ENCODE measurements at regions not wholly inside any gene's neighbourhood (a gene's known extent, or its start where the extent isn't known, plus 50 kb on each side); places are given as distances from the start of the nearest gene placed in this dataset.

- H3K36me3 ChIP-seq (replicated peaks in 1 of 2; ENCODE audit: control insufficient read depth in 1 of 2, insufficient read depth in 2 of 2, low read length in 1 of 2) = no peaks in the 10 kb centered on the region
- no peak overlapping the region for H3K9ac ChIP-seq
- H3K4me2 ChIP-seq = no peak overlapping the region
- no peaks in the 10 kb centered on the region for H3K9me3 ChIP-seq
- no peaks in the 10 kb centered on the region for H3K9me2 ChIP-seq
- H3K27ac ChIP-seq (ENCODE audit: low read depth in 2 of 2, low read length in 1 of 2) = no peak overlapping the region; a peak in 1 of 4 replicates
- no peak overlapping the region for H2AFZ ChIP-seq (ENCODE audit: low read depth)
- 0 out of 4 replicates have a peak, but pooled peaks cover 0 to 5% of the 10 kb centered on the region in 2 experiments for H3K4me1 ChIP-seq (ENCODE audit: control insufficient read depth in 1 of 2, insufficient read depth in 2 of 2, low read depth in 1 of 2, low read length in 1 of 2)
- peaks cover 21% of the 10 kb centered on the region for H3F3A ChIP-seq (replicated peaks; ENCODE audit: insufficient read depth)
- H3K79me2 ChIP-seq (ENCODE audit: insufficient read depth) = no peaks in the 10 kb centered on the region
- H3K27me3 ChIP-seq (ENCODE audit: insufficient read depth) = no peaks in the 10 kb centered on the region
- 90% methylated on average over 5 of the region's 5 CpGs for WGBS (ENCODE audit: low lambda C conversion rate)
- no peak overlapping the region for H3K4me3 ChIP-seq (ENCODE audit: low read depth in 2 of 2, low read length in 1 of 2)
- TF ChIP-seq FOXM1 (IDR thresholded peaks at IDR 0.05; ENCODE audit: low read depth) = no peak
- TF ChIP-seq YY1 (IDR thresholded peaks at IDR 0.05; ENCODE audit: low read depth) = no peak
- no peak for TF ChIP-seq FOSL2 (IDR thresholded peaks at IDR 0.05; ENCODE audit: borderline replicate concordance, low read depth)
- TF ChIP-seq GATA2 (CRISPR knock-in tag; IDR thresholded peaks at IDR 0.05) = no peak
- no peak for TF ChIP-seq POLR2AphosphoS5 (IDR thresholded peaks at IDR 0.05; ENCODE audit: low read depth, low read length)
- no peak for TF ChIP-seq IRF3 (IDR thresholded peaks at IDR 0.05; ENCODE audit: low read depth, low read length)
- no peak for TF ChIP-seq RXRA (IDR thresholded peaks at IDR 0.05; ENCODE audit: borderline replicate concordance, low read depth)
- TF ChIP-seq FOXJ3 (CRISPR knock-in tag; IDR thresholded peaks at IDR 0.05) = no peak
- TF ChIP-seq MEF2A (IDR thresholded peaks at IDR 0.05; ENCODE audit: borderline replicate concordance, low read depth) = no peak
- TF ChIP-seq TEAD4 (IDR thresholded peaks at IDR 0.05; ENCODE audit: borderline replicate concordance, insufficient read depth) = no peak
- TF ChIP-seq SIN3A (IDR thresholded peaks at IDR 0.05; ENCODE audit: borderline replicate concordance, low read depth, low read length) = no peak
- TF ChIP-seq, protein P1, sequence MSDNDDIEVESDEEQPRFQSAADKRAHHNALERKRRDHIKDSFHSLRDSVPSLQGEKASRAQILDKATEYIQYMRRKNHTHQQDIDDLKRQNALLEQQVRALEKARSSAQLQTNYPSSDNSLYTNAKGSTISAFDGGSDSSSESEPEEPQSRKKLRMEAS (IDR thresholded peaks at IDR 0.05; ENCODE audit: low read depth) = no peak
- no peak for TF ChIP-seq RCOR1 (IDR thresholded peaks at IDR 0.05; ENCODE audit: low read length)
- TF ChIP-seq USF2 (IDR thresholded peaks at IDR 0.05; ENCODE audit: borderline replicate concordance, low read depth, low read length) = no peak
- TF ChIP-seq CTCF (IDR thresholded peaks at IDR 0.05) = no peak
- TF ChIP-seq USF1 (IDR thresholded peaks at IDR 0.05; ENCODE audit: borderline replicate concordance, low read depth) = no peak
- no peak for TF ChIP-seq EP300 (IDR thresholded peaks at IDR 0.05; ENCODE audit: borderline replicate concordance in 1 of 2, low read depth in 1 of 2, low read length in 1 of 2)
- ChIA-PET CTCF (no interaction called here), POLR2A (no interaction called here)
- no peak for DNase-seq
- H4K20me1 ChIP-seq (ENCODE audit: insufficient read depth) = no peaks in the 10 kb centered on the region
These were observed 129.3 kb upstream of the STC2 start for GRCh38 chr5:173457482-173457881.
